PC-9 (cell line): ENCODE measurements at regions not wholly inside any gene's neighbourhood (a gene's known extent, or its start where the extent isn't known, plus 50 kb on each side); places are given as distances from the start of the nearest gene placed in this dataset.

Experiments used
- EZH2 ChIP-seq: fragments of 200-600 bp; sonication (generic); IDR thresholded peaks from 2 replicates; pipeline ENCODE4 v1.8.0; 2017; ENCODE audit warnings: antibody characterized with exemption, low read depth
- TF ChIP-seq, protein P1 (sequence below): fragments of 200-600 bp; sonication (generic); conservative IDR thresholded peaks from 2 replicates; pipeline ENCODE4 v1.6.1; 2017; ENCODE audit warnings: mixed run types, antibody characterized with exemption, mild to moderate bottlenecking, moderate library complexity

DNA sequence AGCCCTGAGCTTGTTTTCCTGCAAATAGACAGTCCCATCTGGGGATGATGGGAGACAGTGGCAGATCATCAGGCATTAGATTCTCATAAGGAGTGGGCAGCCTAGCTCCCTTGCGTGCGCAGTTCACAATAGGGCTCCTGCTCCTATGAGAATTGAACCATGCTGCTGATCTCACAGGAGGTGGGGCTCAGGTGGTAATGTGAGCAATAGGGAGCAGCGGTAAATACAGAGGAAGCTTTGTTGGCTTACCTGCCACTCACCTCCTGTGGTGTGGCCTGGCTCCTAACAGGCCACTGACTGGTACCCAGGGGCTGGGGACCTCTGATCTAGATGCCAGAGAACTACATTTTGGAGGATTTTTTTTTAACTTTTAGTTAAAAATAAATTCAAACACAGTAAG, 434.8 kb upstream of the MKI67 start:
- TF ChIP-seq, protein P1, sequence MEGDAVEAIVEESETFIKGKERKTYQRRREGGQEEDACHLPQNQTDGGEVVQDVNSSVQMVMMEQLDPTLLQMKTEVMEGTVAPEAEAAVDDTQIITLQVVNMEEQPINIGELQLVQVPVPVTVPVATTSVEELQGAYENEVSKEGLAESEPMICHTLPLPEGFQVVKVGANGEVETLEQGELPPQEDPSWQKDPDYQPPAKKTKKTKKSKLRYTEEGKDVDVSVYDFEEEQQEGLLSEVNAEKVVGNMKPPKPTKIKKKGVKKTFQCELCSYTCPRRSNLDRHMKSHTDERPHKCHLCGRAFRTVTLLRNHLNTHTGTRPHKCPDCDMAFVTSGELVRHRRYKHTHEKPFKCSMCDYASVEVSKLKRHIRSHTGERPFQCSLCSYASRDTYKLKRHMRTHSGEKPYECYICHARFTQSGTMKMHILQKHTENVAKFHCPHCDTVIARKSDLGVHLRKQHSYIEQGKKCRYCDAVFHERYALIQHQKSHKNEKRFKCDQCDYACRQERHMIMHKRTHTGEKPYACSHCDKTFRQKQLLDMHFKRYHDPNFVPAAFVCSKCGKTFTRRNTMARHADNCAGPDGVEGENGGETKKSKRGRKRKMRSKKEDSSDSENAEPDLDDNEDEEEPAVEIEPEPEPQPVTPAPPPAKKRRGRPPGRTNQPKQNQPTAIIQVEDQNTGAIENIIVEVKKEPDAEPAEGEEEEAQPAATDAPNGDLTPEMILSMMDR: no peak
- no peak for TF ChIP-seq EZH2
